GM23248 (cell line): ENCODE measurements at regions not wholly inside any gene's neighbourhood (a gene's known extent, or its start where the extent isn't known, plus 50 kb on each side); places are given as distances from the start of the nearest gene placed in this dataset.

ENCODE experiments used
- EZH2 ChIP-seq: fragments of 200-600 bp; sonication (generic); IDR thresholded peaks from 2 replicates; pipeline ENCODE4 v1.6.1; 2018; ENCODE audit warnings: antibody characterized with exemption, mild to moderate bottlenecking; ENCODE audit not compliant: insufficient read depth, poor library complexity, severe bottlenecking
- EZH2phosphoT487 ChIP-seq: fragments of 200-600 bp; sonication (generic); IDR thresholded peaks from 2 replicates; pipeline ENCODE4 v1.6.1; 2018; ENCODE audit warnings: antibody characterized with exemption, moderate library complexity, mild to moderate bottlenecking, low read depth; ENCODE audit not compliant: insufficient read depth

- TF ChIP-seq EZH2 (no peak), EZH2phosphoT487 (no peak)
Measured at GRCh38 chrX:30995060-30995700, 76.7 kb downstream of the FTHL17 start.
